WERI-Rb-1 (cell line): ENCODE measurements at regions not wholly inside any gene's neighbourhood (a gene's known extent, or its start where the extent isn't known, plus 50 kb on each side); places are given as distances from the start of the nearest gene placed in this dataset.

Experiments
- DNase-seq: peaks from one replicate; pipeline ENCODE4 v3.0.0-alpha.2; 2020
- H3K27ac ChIP-seq: fragments of 250-450 bp; sonication (Bioruptor Pico); 2 replicates; pipeline ENCODE4 v1.5.1; 2020; ENCODE audit warnings: mild to moderate bottlenecking, moderate library complexity
- H3K27me3 ChIP-seq: fragments of 250-450 bp; sonication (Bioruptor Pico); 2 replicates; pipeline ENCODE4 v1.5.1; 2021; ENCODE audit warnings: mild to moderate bottlenecking, low read depth, moderate library complexity; ENCODE audit not compliant: insufficient read depth, severe bottlenecking
- H3K36me3 ChIP-seq: fragments of 250-450 bp; sonication (Bioruptor Pico); 2 replicates; pipeline ENCODE4 v1.5.1; 2020; ENCODE audit warnings: mild to moderate bottlenecking, moderate library complexity
- H3K4me3 ChIP-seq: 2 replicates; pipeline ENCODE4 v1.5.1; 2011; ENCODE audit warnings: low read depth, mild to moderate bottlenecking, control low read depth, low read length
- H3K9me3 ChIP-seq: fragments of 250-450 bp; sonication (Bioruptor Pico); 2 replicates; pipeline ENCODE4 v1.5.1; 2021; ENCODE audit warnings: mild to moderate bottlenecking, moderate library complexity; ENCODE audit not compliant: severe bottlenecking
- TF ChIP-seq, protein P1 (sequence below): IDR thresholded peaks from 2 replicates; pipeline ENCODE4 v1.5.1; 2011; ENCODE audit warnings: low read depth, mild to moderate bottlenecking, control low read depth, inconsistent platforms, low read length

GRCh38 chr1:186568221-186568620 lies 107.3 kb upstream of the PDC start:
- no peaks in the 10 kb centered on the region for H3K9me3 ChIP-seq
- no peak overlapping the region for H3K4me3 ChIP-seq
- no peaks in the 10 kb centered on the region for H3K27me3 ChIP-seq
- no peak for DNase-seq
- H3K36me3 ChIP-seq: no peaks in the 10 kb centered on the region
- TF ChIP-seq, protein P1, sequence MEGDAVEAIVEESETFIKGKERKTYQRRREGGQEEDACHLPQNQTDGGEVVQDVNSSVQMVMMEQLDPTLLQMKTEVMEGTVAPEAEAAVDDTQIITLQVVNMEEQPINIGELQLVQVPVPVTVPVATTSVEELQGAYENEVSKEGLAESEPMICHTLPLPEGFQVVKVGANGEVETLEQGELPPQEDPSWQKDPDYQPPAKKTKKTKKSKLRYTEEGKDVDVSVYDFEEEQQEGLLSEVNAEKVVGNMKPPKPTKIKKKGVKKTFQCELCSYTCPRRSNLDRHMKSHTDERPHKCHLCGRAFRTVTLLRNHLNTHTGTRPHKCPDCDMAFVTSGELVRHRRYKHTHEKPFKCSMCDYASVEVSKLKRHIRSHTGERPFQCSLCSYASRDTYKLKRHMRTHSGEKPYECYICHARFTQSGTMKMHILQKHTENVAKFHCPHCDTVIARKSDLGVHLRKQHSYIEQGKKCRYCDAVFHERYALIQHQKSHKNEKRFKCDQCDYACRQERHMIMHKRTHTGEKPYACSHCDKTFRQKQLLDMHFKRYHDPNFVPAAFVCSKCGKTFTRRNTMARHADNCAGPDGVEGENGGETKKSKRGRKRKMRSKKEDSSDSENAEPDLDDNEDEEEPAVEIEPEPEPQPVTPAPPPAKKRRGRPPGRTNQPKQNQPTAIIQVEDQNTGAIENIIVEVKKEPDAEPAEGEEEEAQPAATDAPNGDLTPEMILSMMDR: no peak
- H3K27ac ChIP-seq: no peak overlapping the region

- Histone ChIP-seq H3K36me3 (no peaks in the 10 kb centered on the region), H3K27ac (no peak overlapping the region), H3K4me3 (no peak overlapping the region), H3K27me3 (no peaks in the 10 kb centered on the region), H3K9me3 (no peaks in the 10 kb centered on the region)
- TF ChIP-seq, protein P1: no peak
- no peak for DNase-seq
Observed at GRCh38 chr1:186566140-186566855, 105.4 kb upstream of the PDC start.

DNA sequence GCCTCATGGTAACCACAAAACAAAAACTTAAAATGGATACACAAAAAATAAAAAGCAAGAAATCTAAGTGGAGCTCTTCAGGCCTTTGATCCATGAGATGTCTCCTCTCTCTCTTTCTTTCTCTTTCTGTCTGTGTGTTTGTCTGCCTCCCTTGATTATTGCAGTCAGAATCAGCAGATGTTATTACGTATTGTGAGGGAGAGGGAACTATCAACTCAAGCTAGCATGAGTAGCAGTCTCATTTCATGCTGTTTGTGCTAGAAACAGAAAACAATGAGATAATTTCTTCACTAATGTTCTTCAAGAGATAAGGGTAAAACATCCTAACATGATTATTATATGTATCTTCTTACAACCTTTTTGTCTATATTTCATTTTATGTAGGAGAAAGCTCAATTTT lies 103.7 kb upstream of the PDC start:
- DNase-seq: no peak
- H3K9me3 ChIP-seq: no peaks in the 10 kb centered on the region
- H3K4me3 ChIP-seq: no peak overlapping the region
- TF ChIP-seq, protein P1: no peak
- H3K27ac ChIP-seq: no peak overlapping the region
- H3K27me3 ChIP-seq: no peaks in the 10 kb centered on the region
- no peaks in the 10 kb centered on the region for H3K36me3 ChIP-seq

DNA sequence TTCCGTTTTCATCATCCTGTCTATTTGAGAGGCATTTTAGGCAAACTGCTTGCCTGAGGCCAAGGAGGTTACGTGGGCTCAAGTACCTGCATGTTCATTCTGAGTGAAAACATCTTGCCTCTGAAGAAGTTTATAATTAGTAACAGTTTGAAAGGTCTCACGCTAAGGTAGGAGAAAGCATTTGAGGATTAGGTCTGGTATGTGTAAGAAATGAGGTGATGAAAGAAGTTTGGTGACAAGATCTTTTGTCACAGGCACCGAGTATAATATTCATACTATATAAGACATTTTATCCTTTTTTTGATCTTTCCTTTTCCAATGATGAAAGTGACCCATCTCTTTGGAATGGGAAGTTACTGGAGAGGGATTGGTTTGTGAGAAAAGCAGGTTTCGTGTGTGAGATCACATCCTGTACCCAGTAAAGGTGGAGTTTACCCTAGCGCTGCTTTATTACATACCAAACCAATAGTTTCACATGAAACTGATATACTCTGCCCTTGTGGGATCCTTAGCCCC lies 98.7 kb upstream of the PDC start:
- no peaks in the 10 kb centered on the region for H3K36me3 ChIP-seq
- no peaks in the 10 kb centered on the region for H3K9me3 ChIP-seq
- DNase-seq: no peak
- TF ChIP-seq, protein P1: no peak
- H3K27me3 ChIP-seq: no peaks in the 10 kb centered on the region
- H3K27ac ChIP-seq: no peak overlapping the region
- no peak overlapping the region for H3K4me3 ChIP-seq

DNA sequence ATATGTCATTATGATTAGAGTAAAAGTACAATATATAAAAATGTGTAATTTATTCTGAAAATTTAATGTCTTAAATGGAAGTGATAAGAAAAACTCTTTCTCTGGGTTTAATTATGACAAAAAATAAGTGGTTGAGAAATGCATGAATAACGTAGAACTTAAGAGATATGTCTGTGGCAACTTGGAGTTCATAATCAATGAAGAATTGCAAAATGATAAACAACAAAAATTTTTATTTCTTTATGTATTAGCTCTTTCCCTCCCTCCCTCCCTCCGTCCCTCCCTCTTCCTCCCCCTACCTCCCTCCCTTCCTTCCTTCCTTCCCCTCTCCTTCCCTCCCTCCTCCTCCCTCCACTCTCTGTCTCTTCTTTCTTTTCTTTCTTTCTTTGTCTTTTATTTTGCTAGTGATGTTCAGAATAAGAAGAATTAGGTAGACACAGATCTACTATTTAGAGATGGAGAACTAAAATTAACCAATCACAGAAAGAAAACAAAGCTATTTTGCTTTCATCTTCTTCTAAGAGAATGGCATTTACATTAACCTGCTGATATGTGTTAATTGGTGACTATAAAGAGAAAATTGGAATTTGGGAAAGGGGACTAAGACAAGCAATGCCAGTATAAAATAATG lies 96.3 kb upstream of the PDC start:
- TF ChIP-seq, protein P1: no peak
- H3K9me3 ChIP-seq: no peaks in the 10 kb centered on the region
- DNase-seq: no peak
- H3K27ac ChIP-seq: no peak overlapping the region
- no peaks in the 10 kb centered on the region for H3K27me3 ChIP-seq
- H3K36me3 ChIP-seq: no peaks in the 10 kb centered on the region
- H3K4me3 ChIP-seq: no peak overlapping the region
